Right atrium auricular region (tissue), 2 donors: ENCODE measurements at regions not wholly inside any gene's neighbourhood (a gene's known extent, or its start where the extent isn't known, plus 50 kb on each side); places are given as distances from the start of the nearest gene placed in this dataset.

Source experiments
- DNase-seq: peaks from one replicate; pipeline ENCODE4 v3.0.0-alpha.2; 2019; ENCODE audit warnings: low spot score
- H3K27ac ChIP-seq, 2 donors: fragments of 200-600 bp; sonication (generic); 1 replicate in 1 of 2; 2 replicates in 1 of 2; pipeline ENCODE4 v1.5.1; 2016 to 2019
- H3K27me3 ChIP-seq, 2 donors: fragments of 200-600 bp; sonication (generic); one replicate each; pipeline versions ENCODE4 v1.5.1 to v1.6.0; 2017 to 2019
- H3K36me3 ChIP-seq: fragments of 200-600 bp; sonication (generic); one replicate; pipeline ENCODE4 v1.5.1; 2016
- H3K4me1 ChIP-seq, 2 donors: fragments of 200-600 bp; sonication (generic); one replicate each; pipeline versions ENCODE4 v1.5.1 to v1.6.0; 2017 to 2019
- H3K4me3 ChIP-seq, 2 donors: fragments of 200-600 bp; sonication (generic); 1 replicate in 1 of 2; 2 replicates in 1 of 2; pipeline ENCODE4 v1.5.1; 2017 to 2019; ENCODE audit warnings: mild to moderate bottlenecking in 1 of 2, moderate library complexity in 1 of 2
- H3K9me3 ChIP-seq, 2 donors: fragments of 200-600 bp; sonication (generic); one replicate each; pipeline ENCODE4 v1.5.1; 2019
- TF ChIP-seq, protein P1 (sequence below), 2 donors: fragments of 200-600 bp; sonication (generic); IDR thresholded peaks; one replicate each; pipeline ENCODE4 v1.5.1; 2019; ENCODE audit warnings: antibody characterized with exemption in 2 of 2

DNA sequence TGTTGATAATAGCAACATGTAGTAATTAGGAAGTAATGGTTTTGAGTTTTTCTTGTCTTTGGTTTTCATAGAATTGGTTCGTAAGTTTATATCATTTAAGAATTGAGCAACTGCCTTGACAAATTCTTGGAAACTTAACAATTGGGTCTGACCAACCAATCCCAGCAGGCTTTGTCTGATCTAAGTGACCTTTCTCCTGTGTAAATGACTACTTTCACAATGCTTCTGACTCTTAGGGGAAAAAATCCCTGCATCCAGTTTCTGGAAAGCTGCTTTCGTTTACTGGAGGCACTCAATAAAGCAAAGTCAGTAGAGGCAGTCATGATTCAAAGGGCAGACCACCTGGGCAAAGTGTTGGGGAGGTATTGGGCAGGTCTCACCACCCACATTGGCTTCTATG lies 303.6 kb upstream of the FAM78B start:
- Histone ChIP-seq H3K4me1 (no peaks in the 10 kb centered on the region), H3K27ac (no peak overlapping the region), H3K9me3 (peaks cover 0 to 2% of the 10 kb centered on the region in 2 donors), H3K4me3 (no peak overlapping the region), H3K36me3 (no peaks in the 10 kb centered on the region), H3K27me3 (no peaks in the 10 kb centered on the region)
- DNase-seq: no peak
- TF ChIP-seq, protein P1, sequence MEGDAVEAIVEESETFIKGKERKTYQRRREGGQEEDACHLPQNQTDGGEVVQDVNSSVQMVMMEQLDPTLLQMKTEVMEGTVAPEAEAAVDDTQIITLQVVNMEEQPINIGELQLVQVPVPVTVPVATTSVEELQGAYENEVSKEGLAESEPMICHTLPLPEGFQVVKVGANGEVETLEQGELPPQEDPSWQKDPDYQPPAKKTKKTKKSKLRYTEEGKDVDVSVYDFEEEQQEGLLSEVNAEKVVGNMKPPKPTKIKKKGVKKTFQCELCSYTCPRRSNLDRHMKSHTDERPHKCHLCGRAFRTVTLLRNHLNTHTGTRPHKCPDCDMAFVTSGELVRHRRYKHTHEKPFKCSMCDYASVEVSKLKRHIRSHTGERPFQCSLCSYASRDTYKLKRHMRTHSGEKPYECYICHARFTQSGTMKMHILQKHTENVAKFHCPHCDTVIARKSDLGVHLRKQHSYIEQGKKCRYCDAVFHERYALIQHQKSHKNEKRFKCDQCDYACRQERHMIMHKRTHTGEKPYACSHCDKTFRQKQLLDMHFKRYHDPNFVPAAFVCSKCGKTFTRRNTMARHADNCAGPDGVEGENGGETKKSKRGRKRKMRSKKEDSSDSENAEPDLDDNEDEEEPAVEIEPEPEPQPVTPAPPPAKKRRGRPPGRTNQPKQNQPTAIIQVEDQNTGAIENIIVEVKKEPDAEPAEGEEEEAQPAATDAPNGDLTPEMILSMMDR (IDR thresholded peaks at IDR 0.05): no peak

DNA sequence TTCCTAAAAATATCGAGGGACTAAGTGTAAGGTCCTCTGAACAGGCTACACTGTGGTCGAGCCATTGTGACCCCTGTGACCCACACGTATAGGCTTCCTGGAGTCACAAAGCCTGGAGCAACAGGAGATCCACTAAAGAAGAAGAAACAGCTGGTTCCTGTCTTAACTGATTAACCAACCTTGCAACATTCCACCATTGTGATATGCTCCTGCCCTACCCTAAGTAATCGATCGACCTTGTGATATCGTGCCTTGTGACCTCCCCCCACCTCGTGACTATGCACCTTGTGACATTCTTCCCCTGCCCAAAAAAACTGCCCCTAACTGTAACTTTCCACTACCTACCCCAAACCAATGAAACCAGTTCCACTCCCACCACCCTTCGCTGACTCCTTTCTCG lies 304.6 kb upstream of the FAM78B start:
- DNase-seq: no peak
- Histone ChIP-seq H3K9me3 (no peaks in the 10 kb centered on the region), H3K4me3 (no peak overlapping the region), H3K4me1 (no peaks in the 10 kb centered on the region), H3K27ac (no peak overlapping the region), H3K36me3 (no peaks in the 10 kb centered on the region), H3K27me3 (no peaks in the 10 kb centered on the region)
- TF ChIP-seq, protein P1 (IDR thresholded peaks at IDR 0.05): no peak

DNA sequence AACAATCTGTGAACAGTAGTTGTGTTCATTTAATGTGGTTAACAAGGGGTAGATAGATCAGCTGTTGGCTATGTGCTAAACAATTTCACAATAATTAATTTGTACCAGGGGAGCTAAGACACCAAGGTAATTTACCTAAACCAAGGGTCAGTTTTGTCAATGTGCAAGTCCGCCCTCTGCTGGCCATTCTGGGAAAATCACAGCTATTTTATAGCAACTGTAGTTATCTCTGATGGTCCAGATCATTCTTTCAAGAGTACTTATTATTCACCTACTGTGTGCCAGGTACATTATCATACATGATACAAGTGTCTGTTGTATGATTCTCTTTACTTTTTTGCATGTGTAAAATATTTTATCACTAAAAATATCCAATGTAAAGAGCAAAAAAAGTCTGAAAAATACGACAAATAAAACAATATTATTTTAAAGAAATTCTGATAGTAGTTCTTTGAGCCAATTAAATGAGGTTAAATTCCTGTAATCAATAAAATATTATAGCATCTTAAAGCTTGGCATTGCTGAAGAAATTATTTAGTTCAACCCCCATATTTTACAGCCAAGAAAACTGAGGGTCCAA lies 312.3 kb upstream of the FAM78B start:
- TF ChIP-seq, protein P1 (IDR thresholded peaks at IDR 0.05): peak; percentile 61 to 84
- peak; percentile 60 for DNase-seq
- H3K4me3 ChIP-seq: no peak overlapping the region

DNA sequence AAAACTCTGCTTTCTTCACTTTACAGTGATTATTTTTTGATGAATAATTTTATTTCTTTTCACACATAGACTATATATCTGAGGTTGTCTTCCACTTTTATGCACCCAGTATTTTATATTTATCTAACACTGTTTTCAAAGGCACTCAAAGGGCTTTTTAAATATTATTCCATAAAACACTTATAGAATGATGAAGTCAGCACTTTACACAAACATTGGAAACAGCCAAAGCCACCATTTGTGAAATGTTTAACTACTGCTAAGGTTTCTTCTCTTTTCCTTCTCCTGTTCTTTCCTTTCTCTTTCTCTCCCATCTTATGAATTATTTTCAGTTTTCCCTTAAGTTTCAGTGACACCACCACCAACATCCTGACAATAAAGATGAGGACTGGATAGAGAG lies 317.7 kb upstream of the FAM78B start:
- Histone ChIP-seq H3K36me3 (no peaks in the 10 kb centered on the region), H3K27ac (no peak overlapping the region), H3K4me1 (no peaks in the 10 kb centered on the region), H3K4me3 (no peak overlapping the region), H3K9me3 (no peaks in the 10 kb centered on the region), H3K27me3 (no peaks in the 10 kb centered on the region)
- no peak for DNase-seq
- TF ChIP-seq, protein P1 (IDR thresholded peaks at IDR 0.05): no peak

More for the DNA sequence above, 312.3 kb upstream of the FAM78B start:
- no peaks in the 10 kb centered on the region for H3K27me3 ChIP-seq
- H3K4me1 ChIP-seq: no peaks in the 10 kb centered on the region
- H3K27ac ChIP-seq: no peak overlapping the region
- no peaks in the 10 kb centered on the region for H3K9me3 ChIP-seq
- no peaks in the 10 kb centered on the region for H3K36me3 ChIP-seq

DNA sequence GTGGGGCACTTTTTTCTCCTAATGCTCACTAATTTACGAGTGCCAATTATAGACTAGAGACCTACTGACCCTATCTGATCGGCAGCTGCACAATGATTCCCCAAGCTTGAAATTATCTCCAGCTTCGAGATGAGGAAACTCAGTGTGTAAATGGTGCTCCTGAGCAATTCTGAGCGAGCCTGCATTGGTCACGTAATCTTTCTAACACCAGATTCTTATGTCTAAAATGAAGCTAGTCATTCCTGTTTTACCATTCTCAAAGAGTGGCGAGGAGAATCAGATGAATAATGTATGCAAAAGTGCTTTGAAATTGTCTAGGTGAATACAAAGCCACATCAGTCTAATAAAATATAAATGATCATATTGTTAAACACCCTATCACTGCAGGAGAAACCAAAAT lies 318.1 kb upstream of the FAM78B start:
- DNase-seq: no peak

More for the DNA sequence above, 318.1 kb upstream of the FAM78B start:
- Histone ChIP-seq H3K4me1 (no peaks in the 10 kb centered on the region), H3K36me3 (no peaks in the 10 kb centered on the region), H3K9me3 (no peaks in the 10 kb centered on the region), H3K27ac (no peak overlapping the region), H3K4me3 (no peak overlapping the region), H3K27me3 (no peaks in the 10 kb centered on the region)
- TF ChIP-seq, protein P1 (IDR thresholded peaks at IDR 0.05): no peak
